ENCODE measurements at regions not wholly inside any gene's neighbourhood (a gene's known extent, or its start where the extent isn't known, plus 50 kb on each side); places are given as distances from the start of the nearest gene placed in this dataset.
"Not testable (repeated sequence)": the region's sequence is repeated elsewhere in the genome, so short reads cannot be mapped to it uniquely, and the experiment has no call there.

GRCh38 chr9:16058131-16058549 lies 505.3 kb downstream of the CCDC171 start:
- DNase-seq, result no peak

GRCh38 chr9:16060436-16061129 lies 507.7 kb downstream of the CCDC171 start:
- no peak for DNase-seq

- no peak for DNase-seq
Measured at GRCh38 chr9:16062542-16063240, 509.8 kb downstream of the CCDC171 start.

GRCh38 chr9:16063241-16063591 lies 510.4 kb downstream of the CCDC171 start:
- no peak for DNase-seq

- no peak for DNase-seq
Measured at GRCh38 chr9:16064771-16065170, 511.9 kb downstream of the CCDC171 start.

GRCh38 chr9:16066201-16066600 lies 513.4 kb downstream of the CCDC171 start:
- not testable (repeated sequence) for DNase-seq

GRCh38 chr9:16068476-16068875 lies 515.6 kb downstream of the CCDC171 start:
- DNase-seq, result no peak

- no peak for DNase-seq
Measured at GRCh38 chr9:16069249-16069648, 516.4 kb downstream of the CCDC171 start.

- no peak for DNase-seq
Measured at GRCh38 chr9:16069671-16070454, 517.0 kb downstream of the CCDC171 start.

GRCh38 chr9:16070455-16071145 lies 517.8 kb downstream of the CCDC171 start:
- no peak for DNase-seq

- no peak for DNase-seq
Measured at GRCh38 chr9:16071400-16071799, 518.6 kb downstream of the CCDC171 start.

GRCh38 chr9:16074963-16075362 lies 522.1 kb downstream of the CCDC171 start:
- DNase-seq, result no peak

GRCh38 chr9:16075696-16076095 lies 522.9 kb downstream of the CCDC171 start:
- no peak for DNase-seq

GRCh38 chr9:16076511-16076910 lies 523.7 kb downstream of the CCDC171 start:
- no peak for DNase-seq

GRCh38 chr9:16082796-16083195 lies 530.0 kb downstream of the CCDC171 start:
- DNase-seq, result no peak

- DNase-seq, result no peak
Measured at GRCh38 chr9:16085167-16085726, 532.4 kb downstream of the CCDC171 start.

- DNase-seq, result no peak
Measured at GRCh38 chr9:16090907-16091629, 538.2 kb downstream of the CCDC171 start.

GRCh38 chr9:16092142-16093091 lies 539.6 kb downstream of the CCDC171 start:
- no peak for DNase-seq

GRCh38 chr9:16098306-16098705 lies 545.5 kb downstream of the CCDC171 start:
- no peak for DNase-seq

- DNase-seq, result no peak
Measured at GRCh38 chr9:16099732-16100536, 547.1 kb downstream of the CCDC171 start.

Data from CD4-positive, alpha-beta T cell treated with Interleukin-21 for 1 hour (primary cell).